CD4-positive, alpha-beta T cell treated with Interleukin-1 beta for 1 hour (primary cell): ENCODE measurements at regions not wholly inside any gene's neighbourhood (a gene's known extent, or its start where the extent isn't known, plus 50 kb on each side); places are given as distances from the start of the nearest gene placed in this dataset.
"Not testable (repeated sequence)": the region's sequence is repeated elsewhere in the genome, so short reads cannot be mapped to it uniquely, and the experiment has no call there.

ENCODE experiments used
- DNase-seq, 2 donors: peaks; one replicate each; pipeline ENCODE4 v3.0.0-alpha.2; 2020 to 2022

DNA sequence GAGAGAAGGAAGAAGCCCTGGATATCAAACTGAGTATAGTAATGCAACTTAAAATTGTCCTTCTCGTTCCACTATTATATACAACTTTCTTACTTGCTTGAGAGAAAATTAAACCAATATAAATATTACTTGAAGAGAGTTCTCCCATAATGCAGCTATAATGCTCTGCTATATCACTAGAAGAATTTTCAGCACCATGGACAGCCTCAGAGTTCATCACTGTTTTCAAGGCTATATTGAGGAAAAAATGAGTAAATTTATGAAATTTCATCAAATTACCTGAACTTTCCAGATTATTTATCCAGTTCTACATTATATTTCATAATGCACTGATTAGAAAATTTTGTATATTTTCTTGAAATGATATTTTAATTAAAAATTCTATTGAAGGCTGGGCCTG, 1053.5 kb upstream of the FAM98A start:
- no peak for DNase-seq

DNA sequence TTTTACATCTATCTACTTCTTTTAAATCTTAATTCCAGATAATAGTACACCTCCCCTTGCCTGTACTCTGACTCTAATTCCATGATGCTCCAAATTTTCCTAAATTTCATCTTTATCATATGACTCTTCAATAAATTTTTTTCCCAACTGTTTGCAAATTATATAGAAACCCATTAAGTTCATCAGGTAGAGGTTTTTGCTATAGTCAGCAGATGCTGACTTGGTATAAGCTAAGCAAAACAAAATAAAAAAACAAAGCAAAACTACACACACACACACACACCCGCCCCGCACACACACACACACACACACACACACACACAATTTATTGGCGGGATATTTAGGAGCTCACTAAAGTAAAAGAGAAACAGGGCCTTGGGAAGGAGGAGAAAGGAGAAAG, 1047.8 kb upstream of the FAM98A start:
- DNase-seq = no peak

DNA sequence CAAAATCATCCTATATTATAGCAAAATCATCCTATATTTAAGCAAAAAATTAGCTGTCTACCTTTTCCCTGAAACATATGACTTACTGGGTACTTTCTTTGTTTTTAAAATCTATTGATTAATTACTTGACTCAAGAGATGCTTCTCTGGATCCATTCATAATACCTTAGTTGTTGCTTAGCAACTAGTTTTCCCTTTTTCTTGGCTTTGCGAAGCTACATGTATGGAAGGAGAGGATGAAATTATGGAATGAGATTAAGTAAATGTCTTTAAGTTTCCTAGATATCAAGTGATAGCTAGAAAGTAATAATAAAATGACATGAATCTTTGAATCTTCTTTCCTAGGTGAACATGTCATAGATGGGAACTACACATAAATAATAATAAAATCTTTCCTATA, 1033.2 kb upstream of the FAM98A start:
- no peak for DNase-seq

DNA sequence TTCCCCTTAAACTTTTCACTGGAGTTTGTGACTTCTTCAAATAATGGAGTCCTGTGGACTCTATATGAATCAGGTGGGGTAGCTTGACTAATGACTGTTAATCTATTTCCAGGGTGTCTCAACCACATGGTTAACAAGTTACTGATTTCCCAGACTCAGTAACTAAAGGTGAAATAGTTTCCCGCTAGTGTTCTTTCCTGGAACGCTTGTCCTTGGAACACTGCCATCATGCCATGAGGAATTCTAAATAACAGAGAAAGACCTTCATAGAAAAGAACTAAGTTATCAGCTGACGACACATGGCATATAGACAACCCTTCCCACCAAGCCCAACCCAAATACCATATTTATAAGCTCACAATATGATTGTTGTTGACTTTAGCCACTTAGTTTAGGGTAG, 1027.9 kb upstream of the FAM98A start:
- no peak for DNase-seq

DNA sequence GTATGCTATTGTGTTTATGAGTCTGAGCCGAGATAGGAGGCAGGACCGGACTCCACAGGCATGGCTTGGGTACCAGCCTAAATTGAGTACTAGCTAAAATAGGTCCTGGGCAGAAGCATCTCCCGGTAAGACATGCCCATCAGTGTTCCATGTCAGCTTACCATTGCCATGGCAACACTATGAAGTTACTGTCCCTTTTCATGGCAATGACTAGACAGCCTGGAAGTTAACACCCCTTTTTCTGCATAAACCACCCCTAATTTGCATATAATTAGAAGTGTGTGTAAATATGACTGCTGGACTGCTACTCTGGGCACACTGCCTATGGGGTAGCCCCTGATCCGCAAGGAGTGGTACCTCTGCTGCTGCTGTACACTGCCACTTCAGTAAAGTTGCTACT, 1005.1 kb upstream of the FAM98A start:
- no peak for DNase-seq

DNA sequence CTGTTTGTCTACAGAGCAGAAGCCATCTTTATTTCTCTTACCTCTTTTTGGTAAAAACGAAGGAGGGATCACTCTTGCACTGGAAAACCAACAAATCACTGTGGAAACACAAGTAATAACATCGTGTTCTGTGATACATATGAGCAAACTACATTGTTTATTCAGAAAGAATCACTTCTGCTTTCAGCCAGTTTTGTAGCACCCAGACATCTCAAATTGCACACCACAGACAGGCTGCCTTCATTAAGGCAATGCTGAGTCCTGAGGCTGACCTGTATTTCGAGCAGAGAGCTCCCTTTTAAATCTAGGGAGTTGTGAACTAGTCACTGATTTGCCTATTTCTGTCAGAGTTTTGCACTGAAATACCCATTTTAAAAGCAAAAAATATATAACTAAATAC, 1003.2 kb upstream of the FAM98A start:
- no peak for DNase-seq

DNA sequence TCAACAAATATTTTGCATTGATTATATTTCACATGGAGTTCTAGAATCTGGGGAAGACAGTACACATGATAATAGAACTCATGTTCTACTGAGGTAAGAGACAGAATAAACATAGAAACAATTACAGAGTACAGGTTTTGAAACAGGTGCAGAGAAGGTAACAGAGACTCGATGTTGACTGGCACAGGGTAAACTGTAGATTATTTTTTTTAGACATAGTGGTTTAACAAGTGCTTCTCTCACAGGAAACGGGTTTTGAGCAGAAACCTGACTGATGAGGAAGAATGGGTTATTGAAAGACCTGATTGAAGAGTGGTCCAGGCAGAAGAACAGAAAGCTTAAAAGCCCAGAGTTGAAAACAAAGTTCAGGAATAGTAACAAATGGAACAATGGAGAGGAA, 1002.5 kb upstream of the FAM98A start:
- DNase-seq = no peak

DNA sequence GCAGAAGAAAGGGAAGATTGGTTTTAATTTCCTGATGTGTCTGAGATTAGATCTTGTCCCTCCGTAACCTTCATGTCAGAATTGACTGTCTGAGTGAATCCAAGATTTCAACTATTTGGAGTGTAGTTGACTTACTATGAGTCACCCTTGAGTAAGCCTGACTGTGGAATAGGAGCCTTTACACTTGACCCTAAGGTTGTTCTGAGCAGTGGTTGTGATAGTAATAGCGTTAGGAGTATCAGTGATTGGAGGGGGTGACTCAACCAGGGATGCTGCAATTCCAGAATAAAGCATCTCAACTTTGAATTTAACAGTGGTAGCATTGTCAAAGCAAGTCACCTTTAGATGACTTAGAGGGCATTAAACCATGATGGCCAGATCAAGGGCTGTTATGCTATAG, 979.5 kb upstream of the FAM98A start:
- no peak for DNase-seq

DNA sequence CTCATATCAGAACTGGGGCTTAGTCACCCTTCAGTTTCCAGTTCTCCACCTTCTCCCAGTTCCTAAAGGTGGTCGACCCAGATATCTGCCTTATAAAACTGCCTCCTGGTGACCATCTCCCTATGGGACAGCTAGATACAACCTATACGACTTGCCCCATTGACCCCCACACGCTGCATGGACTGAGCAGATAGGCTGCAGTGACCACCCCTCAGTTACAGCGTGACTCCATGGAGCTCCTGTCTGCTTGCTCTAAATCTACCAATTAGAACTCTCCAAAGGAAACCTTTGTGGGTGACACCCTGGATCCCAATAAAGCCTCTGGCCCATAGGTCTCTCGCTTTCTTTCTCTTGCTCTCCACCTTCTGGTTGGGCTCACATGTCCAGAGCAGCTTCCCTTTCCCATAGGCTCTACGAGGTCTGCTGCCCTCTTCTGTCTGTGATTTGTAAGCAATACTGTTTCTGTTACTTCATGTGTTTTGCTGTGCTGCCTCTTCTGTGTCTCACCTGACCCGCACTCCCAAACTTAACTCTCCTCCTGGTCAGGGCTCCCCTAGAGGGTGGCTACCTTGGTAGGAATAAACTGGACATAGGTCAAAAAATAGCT, 971.3 kb upstream of the FAM98A start:
- DNase-seq = no peak

DNA sequence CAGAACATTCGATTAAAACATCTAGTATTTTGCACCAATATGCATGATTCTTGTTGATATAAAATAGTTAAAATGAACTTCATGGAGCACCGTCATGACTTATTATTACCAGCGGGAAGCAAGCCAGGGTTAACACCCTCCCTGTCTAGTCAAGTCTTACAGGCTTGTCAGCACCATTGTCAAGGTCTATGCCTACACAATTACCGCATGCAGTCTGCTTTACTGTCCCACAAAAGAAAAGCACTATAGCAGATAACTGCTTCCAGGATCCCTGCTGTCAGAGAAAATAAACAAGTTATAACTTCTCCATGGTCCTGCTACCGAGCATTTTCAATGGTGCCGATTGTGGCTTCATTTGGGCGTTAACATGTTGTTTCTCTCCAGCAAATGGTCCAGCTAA, 968.0 kb upstream of the FAM98A start:
- no peak for DNase-seq

DNA sequence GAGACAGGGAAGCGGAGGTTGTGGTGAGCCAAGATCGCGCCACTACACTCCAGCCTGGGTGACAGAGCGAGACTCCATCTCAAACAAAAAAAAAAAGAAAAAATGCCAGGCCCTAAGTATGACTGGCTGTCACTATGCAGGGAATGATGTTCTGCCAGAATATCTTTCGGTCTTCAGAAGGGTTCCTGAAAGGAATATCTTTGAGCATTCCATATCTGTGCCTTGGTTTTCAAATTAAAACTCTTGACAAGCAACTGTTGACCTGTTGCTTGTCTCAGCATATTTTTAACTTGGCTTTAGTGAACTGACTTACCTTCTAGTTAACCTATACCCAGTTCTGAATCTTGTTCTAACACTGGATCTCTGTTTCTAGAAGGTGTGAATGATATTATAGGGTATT, 953.2 kb upstream of the FAM98A start:
- no peak for DNase-seq

DNA sequence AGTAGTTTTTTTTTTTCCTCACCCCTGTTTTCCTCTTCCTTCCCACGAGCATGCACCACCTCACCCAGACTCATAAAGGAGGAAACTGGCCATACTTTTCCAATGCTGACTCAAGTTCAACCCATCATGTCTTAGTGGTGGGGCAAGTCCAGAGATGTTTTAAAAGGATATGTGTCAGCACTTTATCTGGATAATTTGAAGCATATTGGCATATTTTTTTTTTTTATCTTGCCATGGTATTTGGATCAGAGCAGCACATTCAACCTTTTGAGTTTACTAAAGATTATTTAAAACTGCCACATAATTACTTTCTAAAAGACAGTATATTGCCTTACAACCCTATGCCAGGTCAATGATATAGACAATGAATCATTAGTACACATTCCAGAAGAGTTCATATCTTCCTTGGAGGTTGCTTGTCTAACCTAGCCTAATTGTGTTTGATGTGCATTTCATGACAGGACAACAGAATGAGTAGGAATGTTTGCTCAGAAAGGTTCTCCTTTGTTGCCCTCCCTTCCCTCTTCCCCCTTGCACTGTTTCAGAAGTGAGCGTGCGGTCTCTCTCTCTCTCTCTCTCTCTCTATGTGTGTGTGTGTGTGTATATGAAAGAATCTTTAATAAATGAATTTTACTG, 950.7 kb upstream of the FAM98A start:
- no peak for DNase-seq

DNA sequence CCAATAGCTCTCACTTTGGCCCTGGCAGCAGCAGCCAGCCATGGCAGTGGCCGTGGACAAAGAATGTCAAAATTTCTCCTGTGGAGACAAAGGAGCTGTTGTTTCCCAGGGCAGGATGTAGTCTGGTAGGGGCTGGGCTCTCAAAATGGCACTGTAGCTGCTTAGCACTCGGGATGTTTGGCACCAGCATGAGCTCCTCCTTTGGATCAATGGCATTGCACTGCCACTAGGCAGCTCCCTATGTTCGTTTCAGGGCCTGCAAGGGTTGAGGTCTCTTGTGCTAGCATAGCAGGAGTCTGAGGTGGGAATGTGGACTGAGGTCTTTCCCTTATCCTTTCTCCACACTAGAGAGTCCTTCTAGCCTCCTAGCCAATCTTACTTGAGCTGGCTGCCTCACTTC, 948.8 kb upstream of the FAM98A start:
- DNase-seq = no peak

DNA sequence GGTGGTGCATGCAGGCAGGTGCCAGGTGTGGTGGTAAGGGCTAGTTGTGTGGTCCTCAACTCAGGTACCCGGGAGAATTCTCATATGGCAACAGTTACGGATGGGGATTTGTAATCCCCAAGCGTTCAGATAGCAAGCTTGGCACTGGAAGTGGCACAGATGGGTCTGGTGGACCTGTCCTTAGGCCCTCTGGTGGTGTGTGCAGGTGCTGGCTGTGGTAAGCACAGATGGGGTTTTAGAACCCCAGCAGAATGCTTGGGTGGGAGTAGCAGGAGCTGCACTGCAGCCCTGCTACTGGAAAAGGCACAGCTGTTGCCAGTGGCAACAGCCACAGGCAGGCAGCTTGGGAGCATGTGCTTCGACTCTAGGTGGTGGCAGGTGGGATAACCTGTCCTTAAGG, 948.2 kb upstream of the FAM98A start:
- DNase-seq = no peak

DNA sequence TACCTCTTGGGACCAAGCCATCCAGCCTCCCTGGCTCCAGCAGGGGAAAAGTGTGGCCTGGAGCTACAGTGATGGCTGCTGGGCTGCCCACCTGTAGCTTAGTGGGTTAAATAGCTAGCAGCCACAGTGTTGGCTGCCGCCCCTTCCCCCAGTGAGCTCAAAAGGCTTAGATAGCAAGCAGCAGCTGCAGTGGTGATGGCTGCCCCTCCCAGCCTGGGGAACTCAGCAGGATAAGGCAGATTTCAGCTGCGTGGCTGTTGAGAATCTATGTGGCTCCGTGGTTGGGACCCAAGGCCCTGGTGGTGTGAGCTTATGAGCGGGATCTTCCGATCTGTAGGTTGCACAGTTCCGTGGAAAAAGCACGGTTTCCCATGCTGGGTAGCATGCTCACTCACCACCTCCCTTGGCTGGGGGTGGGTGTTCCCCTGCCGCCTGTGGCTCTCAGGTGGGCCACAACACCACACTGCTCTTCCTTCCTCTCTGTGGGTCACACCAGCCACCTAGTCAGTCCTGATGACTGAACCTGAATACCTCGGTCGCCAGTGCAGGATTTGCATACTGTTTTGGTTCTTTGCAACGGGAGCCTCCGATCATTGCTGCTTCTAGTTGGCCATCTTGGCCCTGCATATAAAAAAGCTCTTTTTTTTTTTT, 946.5 kb upstream of the FAM98A start:
- no peak for DNase-seq

DNA sequence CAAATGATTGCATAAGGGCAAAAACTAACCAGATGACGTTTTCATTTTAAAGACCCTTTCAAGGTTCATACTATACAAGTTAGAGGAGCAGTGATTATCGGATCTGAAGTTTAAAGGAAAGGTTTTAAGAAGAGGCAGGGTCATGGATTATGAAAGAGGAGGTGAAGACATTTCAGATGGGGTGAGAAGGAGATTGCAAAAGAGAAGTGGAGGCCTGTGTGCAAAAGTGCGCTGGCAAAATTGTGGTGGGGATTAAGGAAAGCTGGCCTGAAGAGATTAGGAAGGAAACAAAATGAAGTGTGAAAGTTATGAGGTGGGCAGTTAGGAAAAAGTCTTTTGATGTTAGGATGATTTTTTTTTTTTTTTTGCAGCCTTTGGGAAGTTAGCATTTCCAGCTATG, 935.7 kb upstream of the FAM98A start:
- DNase-seq = no peak

DNA sequence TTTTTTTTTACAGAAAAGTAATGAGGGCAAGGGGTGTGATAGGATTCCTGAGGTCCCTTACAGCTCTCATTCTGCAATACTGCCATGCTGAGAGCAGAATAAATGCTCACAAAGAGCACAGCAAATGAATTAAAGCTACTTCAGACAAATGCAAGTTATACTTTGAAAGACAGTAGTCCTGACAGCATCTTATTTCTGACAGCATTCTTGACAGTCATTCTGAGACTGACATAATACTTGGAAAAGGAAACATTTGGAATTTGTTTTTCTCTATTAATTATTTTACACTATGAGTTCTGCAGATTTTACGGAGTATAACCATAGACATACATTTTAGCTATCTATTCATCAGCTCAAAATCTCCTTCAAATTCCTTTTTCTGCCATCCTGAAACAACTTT, 935.2 kb upstream of the FAM98A start:
- no peak for DNase-seq

DNA sequence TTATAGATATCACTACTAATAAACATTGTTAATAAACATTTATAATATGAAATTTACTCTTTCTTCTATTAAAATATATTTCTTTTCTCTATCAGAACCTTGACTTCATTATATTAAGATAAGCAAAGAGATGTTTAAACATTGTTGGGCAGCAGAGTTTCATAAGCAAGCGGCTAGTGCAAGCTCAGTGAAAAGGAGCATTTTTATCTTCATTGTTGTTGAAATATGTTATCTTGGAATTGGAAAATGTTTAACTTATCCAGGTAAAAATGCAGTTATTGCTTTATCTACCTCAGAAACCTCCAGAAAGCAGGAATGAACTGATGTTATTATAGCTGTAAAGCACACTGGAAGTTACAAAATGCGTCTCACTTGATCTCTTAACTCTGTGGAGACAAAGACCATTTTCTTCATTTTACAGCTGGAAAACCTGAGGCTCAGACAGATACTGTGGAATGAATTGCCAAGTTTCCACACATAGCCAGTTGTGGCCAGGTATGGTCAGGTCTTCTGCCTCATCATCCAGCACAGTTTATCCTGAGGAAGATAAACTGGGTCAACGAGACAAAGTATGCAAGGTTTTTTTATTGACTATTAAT, 934.6 kb upstream of the FAM98A start:
- DNase-seq = no peak

DNA sequence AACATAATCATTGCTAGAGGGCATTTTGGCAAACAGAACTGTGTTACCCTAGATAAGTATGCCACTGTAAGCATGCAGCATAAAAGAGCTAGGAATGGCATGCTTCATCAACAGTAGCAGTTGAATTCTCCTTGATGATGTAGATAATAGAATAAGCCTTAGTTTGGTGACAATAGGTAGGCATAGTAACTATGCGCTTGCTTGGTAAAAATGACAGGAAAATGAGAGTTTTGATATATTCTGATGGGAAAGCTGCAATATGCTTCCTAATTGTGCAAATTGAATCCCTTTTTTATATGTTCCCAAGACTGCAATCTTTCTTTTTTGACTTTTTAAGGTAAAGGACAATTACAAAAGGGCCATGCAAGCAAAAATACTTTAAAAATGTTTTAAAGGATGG, 930.9 kb upstream of the FAM98A start:
- no peak for DNase-seq

DNA sequence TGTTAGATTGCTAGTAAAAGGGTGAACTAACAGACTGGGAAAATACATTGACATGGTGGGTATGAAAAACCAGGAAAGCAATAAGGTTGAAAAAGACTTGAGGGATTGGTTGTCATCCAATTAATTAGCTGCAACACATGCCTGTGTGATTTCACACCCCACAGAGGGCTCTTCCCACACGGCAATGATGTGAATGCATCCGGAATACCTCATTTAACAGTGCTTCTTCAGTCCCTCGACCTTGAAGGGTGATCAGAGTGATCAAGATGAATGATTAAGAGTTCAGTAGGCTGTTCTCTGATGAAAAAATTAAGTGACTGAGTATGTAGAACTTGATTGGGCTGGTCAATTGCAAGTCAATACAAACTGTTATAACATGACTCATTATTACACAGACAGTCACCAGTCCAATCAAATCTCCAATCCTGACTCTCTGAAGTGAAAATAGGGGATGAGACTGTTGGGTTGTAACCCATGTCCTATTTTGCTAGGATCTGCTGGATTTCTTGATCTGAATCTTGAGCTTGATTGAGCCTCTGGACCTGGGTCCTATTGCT, 924.9 kb upstream of the FAM98A start:
- DNase-seq = no peak

DNA sequence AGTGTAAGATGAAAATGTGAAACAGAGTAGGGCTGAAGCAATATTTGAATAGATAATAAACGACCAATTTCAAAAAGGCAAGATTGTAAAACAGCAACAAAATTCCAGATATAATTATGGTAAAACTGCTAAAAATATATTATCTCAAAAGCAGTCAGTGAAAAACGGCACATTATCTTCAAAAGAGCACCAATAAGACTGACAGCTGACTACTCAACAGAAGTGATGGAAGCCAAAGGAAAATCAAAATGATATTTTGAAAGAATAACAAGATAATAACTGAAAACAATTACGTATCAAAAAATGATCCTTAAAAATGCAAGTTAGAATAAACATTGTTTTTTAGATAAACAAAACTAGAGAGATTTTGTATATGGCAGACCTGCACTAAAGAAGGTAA, 920.6 kb upstream of the FAM98A start:
- no peak for DNase-seq

DNA sequence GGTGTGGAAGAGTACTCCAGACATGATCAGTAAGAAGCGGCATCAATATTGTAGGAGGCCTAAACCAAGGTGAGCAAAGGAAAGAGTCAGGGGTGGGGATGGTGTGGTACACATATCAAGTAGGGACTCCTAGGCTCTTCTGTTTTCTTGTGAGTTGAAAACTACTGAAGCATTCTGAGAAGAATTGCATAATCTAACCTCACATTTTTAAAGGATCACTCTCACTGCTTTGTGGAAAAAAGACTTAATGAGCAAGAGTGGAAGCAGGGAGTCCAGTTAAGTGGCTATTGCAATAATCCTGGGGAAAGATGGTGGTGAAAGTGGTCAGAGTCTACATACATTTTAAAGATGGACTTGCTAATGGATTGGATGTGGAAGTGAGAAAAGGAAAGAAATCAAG, 899.5 kb upstream of the FAM98A start:
- no peak for DNase-seq

DNA sequence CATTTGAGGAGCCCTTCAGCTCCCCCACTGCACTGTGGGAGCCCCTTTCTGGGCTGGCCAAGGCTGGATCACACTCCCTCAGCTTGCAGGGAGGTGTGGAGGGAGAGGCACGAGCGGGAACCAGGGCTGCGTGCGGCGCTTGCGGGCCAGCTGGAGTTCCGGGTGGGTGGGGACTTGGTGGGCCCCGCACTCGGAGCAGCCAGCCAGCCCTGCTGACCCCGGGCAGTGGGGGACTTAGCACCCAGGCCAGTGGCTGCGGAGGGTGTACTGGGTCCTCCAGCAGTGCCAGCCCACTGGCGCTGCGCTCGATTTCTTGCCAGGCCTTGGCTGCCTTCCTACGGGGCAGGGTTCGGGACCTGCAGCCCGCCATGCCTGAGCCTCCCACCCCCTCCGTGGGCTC, 895.1 kb upstream of the FAM98A start:
- DNase-seq = not testable (repeated sequence)
